ENCODE measurements at regions not wholly inside any gene's neighbourhood (a gene's known extent, or its start where the extent isn't known, plus 50 kb on each side); places are given as distances from the start of the nearest gene placed in this dataset.
"Not testable (repeated sequence)": the region's sequence is repeated elsewhere in the genome, so short reads cannot be mapped to it uniquely, and the experiment has no call there.

- TF ChIP-seq, protein P1, sequence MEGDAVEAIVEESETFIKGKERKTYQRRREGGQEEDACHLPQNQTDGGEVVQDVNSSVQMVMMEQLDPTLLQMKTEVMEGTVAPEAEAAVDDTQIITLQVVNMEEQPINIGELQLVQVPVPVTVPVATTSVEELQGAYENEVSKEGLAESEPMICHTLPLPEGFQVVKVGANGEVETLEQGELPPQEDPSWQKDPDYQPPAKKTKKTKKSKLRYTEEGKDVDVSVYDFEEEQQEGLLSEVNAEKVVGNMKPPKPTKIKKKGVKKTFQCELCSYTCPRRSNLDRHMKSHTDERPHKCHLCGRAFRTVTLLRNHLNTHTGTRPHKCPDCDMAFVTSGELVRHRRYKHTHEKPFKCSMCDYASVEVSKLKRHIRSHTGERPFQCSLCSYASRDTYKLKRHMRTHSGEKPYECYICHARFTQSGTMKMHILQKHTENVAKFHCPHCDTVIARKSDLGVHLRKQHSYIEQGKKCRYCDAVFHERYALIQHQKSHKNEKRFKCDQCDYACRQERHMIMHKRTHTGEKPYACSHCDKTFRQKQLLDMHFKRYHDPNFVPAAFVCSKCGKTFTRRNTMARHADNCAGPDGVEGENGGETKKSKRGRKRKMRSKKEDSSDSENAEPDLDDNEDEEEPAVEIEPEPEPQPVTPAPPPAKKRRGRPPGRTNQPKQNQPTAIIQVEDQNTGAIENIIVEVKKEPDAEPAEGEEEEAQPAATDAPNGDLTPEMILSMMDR (conservative IDR thresholded peaks at IDR 0.05; ENCODE audit: low read depth, low read length) = not testable (repeated sequence)
- not testable (repeated sequence) for TF ChIP-seq EZH2 (IDR thresholded peaks at IDR 0.05; ENCODE audit: low read length, unreplicated experiment)
Measured at GRCh38 chr1:146287881-146288280, 59.1 kb upstream of the NOTCH2NLA start.

Data from PC-3 (cell line).